ENCODE measurements at regions not wholly inside any gene's neighbourhood (a gene's known extent, or its start where the extent isn't known, plus 50 kb on each side); places are given as distances from the start of the nearest gene placed in this dataset.
A peak's percentile ranks its signal among the peaks of the same experiment; 100 is the strongest.

DNA sequence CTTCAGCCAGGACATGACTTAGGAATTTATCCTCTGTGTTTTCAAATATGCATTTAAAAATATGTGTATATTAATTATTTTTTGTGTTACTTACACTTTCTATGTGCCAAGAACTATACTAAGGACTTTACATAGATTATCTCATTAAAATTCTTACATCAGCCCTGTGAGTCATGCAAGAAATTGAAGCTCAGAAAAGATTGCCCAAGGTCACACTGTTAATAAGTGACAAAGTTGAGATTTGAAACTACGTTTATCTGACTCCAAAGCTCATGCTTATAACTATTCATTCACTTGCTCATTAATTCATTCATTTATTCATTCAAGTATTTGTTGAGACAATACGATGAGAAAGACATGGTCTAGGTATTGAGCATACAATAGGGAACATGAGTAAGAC is 62.9 kb upstream of the CHRDL1 start:
- Histone ChIP-seq H3K36me3 (replicated peaks; ENCODE audit: control insufficient read depth, insufficient read depth, low read length) (no peaks in the 10 kb centered on the region), H3K27me3 (ENCODE audit: control insufficient read depth, insufficient read depth, low read length) (no peaks in the 10 kb centered on the region; the same call in 1 of the 2 replicates), H3K4me3 (ENCODE audit: insufficient read depth, low read depth, low read length) (no peak overlapping the region)
- no peak for DNase-seq

- peak; percentile 52 for DNase-seq
- H3K4me3 ChIP-seq (ENCODE audit: insufficient read depth, low read depth, low read length), result no peak overlapping the region
These were observed 58.0 kb upstream of the CHRDL1 start for GRCh38 chrX:110853610-110854009.

GRCh38 chrX:110852180-110852579 is 56.6 kb upstream of the CHRDL1 start:
- no peak overlapping the region for H3K4me3 ChIP-seq (ENCODE audit: insufficient read depth, low read depth, low read length)
- DNase-seq, result peak; percentile 53
- H3K27me3 ChIP-seq (ENCODE audit: control insufficient read depth, insufficient read depth, low read length), result no peaks in the 10 kb centered on the region; the same call in 1 of the 2 replicates
- H3K36me3 ChIP-seq (replicated peaks; ENCODE audit: control insufficient read depth, insufficient read depth, low read length), result no peaks in the 10 kb centered on the region

More at GRCh38 chrX:110853610-110854009, 58.0 kb upstream of the CHRDL1 start:
- Histone ChIP-seq H3K27me3 (ENCODE audit: control insufficient read depth, insufficient read depth, low read length) (no peaks in the 10 kb centered on the region; the same call in 1 of the 2 replicates), H3K36me3 (replicated peaks; ENCODE audit: control insufficient read depth, insufficient read depth, low read length) (no peaks in the 10 kb centered on the region)

DNA sequence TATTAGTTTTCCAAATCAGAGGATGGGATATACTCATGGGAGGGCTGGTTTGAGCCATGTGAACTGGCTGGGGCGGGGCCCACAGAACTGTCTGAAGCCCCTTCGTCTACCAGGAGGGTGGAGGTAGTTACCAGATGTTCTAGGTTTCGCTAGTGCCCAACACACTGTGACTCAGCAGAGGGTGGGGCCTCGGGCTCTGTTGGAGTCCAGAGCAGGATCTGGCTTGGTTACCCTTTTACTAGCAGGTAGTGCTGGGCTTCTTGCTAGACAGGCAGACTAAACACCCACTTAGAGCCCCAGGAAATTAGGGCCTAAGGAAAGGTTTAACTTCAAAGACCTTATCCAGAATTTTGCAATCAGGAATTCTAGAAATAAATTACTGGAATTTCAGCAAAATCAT is 56.2 kb upstream of the CHRDL1 start:
- H3K4me3 ChIP-seq (ENCODE audit: insufficient read depth, low read depth, low read length), result no peak overlapping the region
- no peak for DNase-seq
- no peaks in the 10 kb centered on the region for H3K36me3 ChIP-seq (replicated peaks; ENCODE audit: control insufficient read depth, insufficient read depth, low read length)
- no peaks in the 10 kb centered on the region for H3K27me3 ChIP-seq (ENCODE audit: control insufficient read depth, insufficient read depth, low read length)

DNA sequence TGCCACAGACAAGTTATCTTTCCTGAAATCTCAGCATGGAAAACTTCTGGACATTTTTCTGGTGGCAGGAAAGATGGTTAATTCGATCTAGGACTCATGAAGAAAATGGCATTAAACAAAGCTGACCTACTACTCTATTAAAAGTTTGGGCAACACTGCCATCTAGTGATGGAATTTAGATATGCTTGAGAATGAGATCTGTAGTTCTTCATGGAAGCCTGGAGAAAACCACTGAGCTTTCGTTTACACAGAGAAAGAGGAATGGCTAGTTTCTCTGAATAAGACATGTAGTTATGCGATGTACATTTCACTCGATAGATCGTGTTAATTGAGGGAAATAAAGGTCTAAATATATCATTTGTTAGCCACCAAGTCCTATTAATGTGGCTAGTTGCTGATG is 51.7 kb upstream of the CHRDL1 start:
- peak; percentile 53 for DNase-seq
- no peaks in the 10 kb centered on the region for H3K36me3 ChIP-seq (replicated peaks; ENCODE audit: control insufficient read depth, insufficient read depth, low read length)
- no peak overlapping the region for H3K4me3 ChIP-seq (ENCODE audit: insufficient read depth, low read depth, low read length)
- H3K27me3 ChIP-seq (ENCODE audit: control insufficient read depth, insufficient read depth, low read length), result no peaks in the 10 kb centered on the region

DNA sequence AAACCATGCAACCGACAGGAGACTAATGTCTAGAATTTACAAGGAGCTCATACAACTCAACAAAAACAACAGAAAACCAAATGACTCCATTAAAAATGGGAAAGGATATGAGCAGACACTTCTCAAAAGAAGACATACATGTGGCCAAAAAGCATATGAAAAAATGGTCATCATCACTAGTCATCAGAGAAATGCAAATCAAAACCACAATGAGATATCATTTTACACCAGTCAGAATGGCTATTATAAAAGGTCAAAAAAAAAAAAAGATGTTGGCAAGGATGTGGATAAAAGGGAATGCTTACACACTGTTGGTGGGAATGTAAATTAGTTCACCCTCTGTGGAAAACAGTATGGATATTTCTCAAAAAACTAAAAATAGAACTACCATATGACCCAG is 50.5 kb upstream of the CHRDL1 start:
- no peaks in the 10 kb centered on the region for H3K36me3 ChIP-seq (replicated peaks; ENCODE audit: control insufficient read depth, insufficient read depth, low read length)

More for the DNA sequence above, 50.5 kb upstream of the CHRDL1 start:
- no peak for DNase-seq
- H3K4me3 ChIP-seq (ENCODE audit: insufficient read depth, low read depth, low read length), result no peak overlapping the region
- no peaks in the 10 kb centered on the region for H3K27me3 ChIP-seq (ENCODE audit: control insufficient read depth, insufficient read depth, low read length)

Measured in H7 (cell line).